ENCODE measurements at regions not wholly inside any gene's neighbourhood (a gene's known extent, or its start where the extent isn't known, plus 50 kb on each side); places are given as distances from the start of the nearest gene placed in this dataset.
"Not testable (repeated sequence)": the region's sequence is repeated elsewhere in the genome, so short reads cannot be mapped to it uniquely, and the experiment has no call there.

DNA sequence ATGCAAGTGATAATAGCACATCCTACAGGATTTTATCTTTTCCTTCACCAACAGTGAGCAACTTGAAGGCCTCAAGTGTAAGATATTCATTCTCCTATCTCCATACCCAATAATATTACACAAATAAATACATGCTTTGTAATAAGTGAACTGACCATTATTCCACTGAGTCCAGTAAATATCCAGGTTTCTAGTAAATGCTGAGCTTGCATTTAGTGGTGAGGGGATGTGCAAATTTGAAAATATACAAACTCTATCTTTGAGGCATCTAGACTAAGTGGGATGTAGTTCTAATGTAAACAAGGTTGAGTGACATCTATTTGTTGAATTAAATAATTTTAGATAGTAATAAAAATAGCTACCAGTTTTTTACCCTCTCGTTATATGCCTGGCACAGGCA, 587.6 kb upstream of the IL12A start:
- DNase-seq: no peak

DNA sequence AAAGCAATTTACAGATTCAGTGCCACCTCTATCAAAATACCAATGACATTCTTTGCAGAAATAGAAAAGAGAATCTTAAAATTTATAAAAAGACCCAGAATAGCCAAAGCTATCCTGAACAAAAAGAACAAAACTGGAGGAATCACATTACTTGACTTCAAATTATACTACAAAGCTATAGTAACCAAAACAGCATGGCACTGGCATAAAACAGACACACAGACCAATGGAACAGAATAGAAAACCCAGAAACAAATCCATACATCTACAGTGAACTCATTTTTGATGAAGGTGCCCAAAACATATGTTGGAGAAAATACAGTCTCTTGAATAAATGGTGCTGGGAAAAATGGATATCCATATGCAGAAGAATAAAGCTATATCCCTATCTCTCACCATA, 578.9 kb upstream of the IL12A start:
- not testable (repeated sequence) for DNase-seq

DNA sequence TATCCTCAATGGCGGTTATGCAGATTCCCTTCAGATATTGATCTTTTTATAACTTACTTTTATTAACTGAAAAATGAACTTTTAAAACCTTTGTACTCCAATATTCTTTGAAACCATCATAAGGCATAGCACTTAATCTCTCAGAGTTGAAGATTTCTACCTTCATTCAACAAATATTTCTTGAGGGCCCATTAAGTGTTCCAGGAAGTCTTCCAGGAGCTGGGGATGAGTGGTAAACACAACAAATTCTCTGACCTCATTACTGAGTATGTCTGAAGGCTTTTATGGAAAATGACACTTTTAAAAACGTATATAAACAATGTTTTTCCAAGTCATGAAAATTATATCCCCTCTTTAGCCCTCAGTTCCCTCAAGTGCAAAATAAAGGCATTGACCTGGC, 575.3 kb upstream of the IL12A start:
- DNase-seq: no peak

DNA sequence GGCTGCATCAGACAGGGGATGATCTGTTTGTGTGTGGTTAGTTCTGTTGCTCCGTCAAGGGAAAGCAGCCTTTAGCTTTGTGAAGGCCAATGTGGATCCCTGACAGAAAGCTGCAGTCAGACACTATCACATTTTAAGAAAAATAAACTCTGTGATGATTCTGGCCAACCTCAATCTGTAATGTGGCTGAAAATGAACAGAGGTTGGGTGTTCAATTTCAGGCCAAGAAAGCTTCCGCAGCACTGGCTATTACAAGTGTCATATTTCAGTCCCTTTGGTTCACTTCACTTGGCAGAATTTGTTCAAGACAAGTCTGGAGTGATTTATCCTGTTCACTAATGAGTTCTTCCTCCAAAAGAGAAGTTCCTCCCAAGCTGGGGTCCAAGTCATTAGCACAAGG, 571.8 kb upstream of the IL12A start:
- DNase-seq: peak; percentile 24

DNA sequence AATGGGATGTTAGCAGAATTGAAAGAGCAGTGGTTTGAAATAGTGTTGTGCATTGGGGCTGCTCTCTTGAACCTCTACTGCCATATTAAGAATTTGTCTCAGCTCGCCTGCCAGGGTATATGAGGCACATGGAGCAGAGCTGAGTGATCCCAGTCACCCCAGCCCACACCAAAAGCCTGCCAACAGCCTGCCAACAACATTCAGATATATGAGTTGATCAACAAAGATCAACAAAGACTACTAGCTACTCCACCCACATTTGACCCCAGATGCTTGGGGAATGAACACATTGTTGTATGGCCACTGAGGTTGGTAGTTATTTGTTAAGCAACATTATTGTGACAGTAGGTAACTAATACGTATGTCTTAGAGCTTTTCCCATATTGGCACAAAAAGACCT, 570.9 kb upstream of the IL12A start:
- no peak for DNase-seq

DNA sequence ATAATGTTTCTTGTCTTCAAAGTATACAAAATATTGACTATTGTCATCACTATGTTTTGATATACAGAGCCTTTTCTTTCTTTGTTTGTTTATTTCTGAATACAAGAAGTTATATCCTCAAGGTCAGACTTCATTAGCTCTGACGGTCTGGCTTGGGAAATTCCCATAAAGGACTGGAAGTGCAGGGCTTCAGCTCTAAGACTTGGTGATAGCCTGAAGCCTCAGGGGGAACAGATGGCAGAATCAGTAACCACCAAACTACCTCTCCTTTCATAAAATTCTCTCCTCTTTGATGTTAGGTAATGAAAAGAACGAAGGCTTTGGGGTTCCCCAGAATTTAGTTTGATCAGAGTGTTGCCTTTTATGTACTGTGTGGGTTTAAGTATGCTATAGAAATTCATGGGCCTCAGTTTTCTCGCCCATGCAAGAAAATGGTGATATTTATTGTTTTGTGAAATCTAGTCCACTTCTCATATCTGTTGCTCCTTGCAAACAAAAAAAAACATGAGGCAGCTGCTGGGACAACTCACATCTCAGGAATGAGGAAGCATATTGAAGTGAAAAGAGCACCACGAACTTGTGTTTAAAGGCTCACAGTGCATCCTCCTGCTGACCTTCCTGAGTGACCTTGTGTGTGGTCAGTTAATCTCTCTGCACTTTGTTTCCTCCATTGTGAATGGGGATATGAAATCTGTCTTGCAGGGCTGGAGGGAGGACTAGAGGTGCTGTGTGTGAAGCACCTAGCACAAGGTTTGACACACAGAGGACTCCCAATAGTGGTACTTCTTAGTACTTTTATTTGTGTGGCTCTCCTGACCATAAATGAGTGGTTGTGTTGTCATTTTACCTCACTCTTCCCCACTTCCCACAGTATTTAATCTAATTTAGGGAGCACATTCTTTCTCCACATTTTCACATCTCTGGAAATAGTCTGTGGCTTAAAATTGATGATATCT, 569.8 kb upstream of the IL12A start:
- no peak for DNase-seq

- no peak for DNase-seq
Observed at GRCh38 chr3:159429702-159430101, 558.9 kb upstream of the IL12A start.

DNA sequence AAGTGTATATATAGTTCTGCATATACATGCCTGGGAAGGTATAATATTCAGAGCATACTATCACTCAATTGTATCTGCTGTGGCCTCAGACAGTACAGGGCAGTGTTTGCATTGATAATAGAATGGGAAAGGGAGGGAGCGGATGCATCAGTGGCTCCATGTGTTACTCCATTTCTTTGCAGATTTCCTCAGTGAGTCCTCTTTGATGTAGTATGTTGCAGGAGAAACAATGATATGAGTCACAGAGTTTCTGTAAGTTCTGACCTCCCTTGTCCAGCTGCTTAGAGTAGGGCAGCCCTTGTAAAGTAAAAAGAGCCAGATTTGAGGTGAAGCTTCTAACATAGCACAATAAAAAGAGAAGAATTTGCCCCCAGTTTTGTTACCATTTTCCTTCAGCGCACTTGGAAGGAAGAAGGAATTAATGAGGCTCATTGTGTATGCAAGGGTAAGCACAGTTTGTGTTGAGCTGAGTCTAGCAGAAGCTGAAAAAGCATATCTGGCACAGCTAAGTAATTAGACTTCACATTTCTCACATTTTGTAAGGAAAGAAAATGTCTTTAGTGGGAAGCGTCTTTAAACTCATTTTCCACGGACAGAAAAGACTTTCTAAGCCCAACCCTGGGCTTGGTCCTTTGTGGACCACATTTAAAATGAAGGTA, 555.8 kb upstream of the IL12A start:
- no peak for DNase-seq

GRCh38 chr3:159439346-159439745, 549.3 kb upstream of the IL12A start:
- no peak for DNase-seq

- DNase-seq: no peak
Observed at GRCh38 chr3:159441279-159441678, 547.4 kb upstream of the IL12A start.

GRCh38 chr3:159443266-159443665, 545.4 kb upstream of the IL12A start:
- DNase-seq: no peak

- DNase-seq: no peak
Observed at GRCh38 chr3:159447841-159448240, 540.8 kb upstream of the IL12A start.

GRCh38 chr3:159448902-159449301, 539.7 kb upstream of the IL12A start:
- no peak for DNase-seq

- DNase-seq: peak; percentile 63
Observed at GRCh38 chr3:159451067-159451466, 537.6 kb upstream of the IL12A start.

- no peak for DNase-seq
Observed at GRCh38 chr3:159451482-159451881, 537.2 kb upstream of the IL12A start.

DNA sequence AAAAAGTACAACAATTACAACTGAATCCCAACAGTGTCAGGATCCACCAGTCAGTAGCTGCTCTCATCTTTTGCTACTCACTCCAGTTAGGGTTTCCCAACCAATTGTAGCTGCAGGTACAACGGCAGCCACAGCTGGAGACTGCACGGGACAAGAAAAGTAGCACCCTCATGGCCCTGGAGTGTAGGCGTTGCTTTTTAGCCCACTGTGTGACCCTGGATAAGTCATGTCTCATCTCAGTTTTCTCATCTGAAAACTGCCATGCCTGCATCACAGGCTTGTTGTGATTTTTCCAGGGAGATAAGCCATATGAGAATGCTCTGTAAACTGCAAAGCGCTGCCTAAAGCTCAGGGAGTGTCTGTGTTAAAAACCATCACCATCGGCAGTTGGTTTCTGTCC, 535.6 kb upstream of the IL12A start:
- no peak for DNase-seq

- no peak for DNase-seq
Observed at GRCh38 chr3:159453945-159454344, 534.7 kb upstream of the IL12A start.

DNA sequence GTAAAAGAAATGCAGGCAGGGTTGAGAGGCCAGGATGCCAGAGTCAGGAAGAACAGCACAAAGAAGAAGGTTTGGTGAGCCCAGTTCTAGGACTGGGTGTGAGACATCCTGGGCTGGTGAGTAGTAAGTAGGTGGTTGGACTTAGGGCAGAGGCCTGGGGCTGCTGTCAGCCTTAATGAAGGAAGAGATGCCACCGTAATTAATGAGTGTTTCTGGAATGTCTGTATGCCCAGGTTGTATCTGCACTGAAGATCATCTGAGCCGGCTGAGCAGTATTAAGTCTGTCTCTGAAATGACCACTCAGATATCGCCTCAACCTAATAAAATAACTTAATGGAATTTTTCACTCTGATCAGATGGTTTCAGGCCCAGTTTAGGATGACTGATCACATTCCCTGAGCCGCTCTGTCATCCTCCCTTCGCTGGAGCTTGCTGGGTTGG, 532.9 kb upstream of the IL12A start:
- DNase-seq: no peak

GRCh38 chr3:159458010-159458409, 530.6 kb upstream of the IL12A start:
- DNase-seq: peak; percentile 69

GRCh38 chr3:159458982-159459381, 529.7 kb upstream of the IL12A start:
- DNase-seq: no peak

DNA sequence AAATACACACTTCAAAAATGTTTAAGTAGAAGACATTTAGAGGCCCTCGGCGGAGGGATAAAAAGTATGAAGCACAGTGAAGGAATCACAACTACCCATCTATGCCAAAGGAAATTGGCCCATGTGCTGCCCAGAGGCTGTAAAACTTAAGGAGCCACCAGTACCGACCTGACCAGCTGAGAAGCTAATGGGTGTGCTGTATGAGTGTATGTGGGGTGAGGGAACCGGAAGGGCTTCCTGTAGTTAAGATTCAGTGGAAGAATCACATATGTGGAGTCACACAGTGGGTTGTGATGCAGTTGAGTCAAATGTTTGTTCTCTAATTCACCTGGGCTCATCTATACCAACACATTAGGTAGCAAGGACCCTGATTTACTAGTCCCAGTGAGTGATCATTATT, 516.0 kb upstream of the IL12A start:
- no peak for DNase-seq

DNA sequence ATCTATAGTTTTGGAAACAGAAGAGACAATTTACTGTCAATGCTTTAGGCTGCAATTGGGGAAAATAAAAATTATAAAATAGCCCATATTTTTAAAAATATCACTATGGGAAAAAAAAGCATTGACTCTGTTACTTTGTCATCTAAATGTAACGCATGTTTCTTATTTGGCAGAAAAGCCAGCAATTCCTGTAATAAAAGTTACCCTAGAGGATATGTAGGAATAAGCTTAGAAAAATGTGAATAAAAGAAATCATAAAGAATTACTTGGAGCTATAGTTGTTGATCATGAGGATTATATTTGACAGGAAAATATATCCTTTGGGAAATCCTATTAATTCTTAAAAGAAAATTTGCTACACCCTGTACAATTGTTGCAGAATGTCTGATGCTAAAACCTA, 515.4 kb upstream of the IL12A start:
- DNase-seq: no peak

- no peak for DNase-seq
Observed at GRCh38 chr3:159480046-159480445, 508.6 kb upstream of the IL12A start.

GRCh38 chr3:159482241-159482993, 506.2 kb upstream of the IL12A start:
- no peak for DNase-seq

Measured in NCI-H510A treated with DMSO at 0.1 percent for 48 hours (cell line).